ENCODE measurements at regions not wholly inside any gene's neighbourhood (a gene's known extent, or its start where the extent isn't known, plus 50 kb on each side); places are given as distances from the start of the nearest gene placed in this dataset.

DNA sequence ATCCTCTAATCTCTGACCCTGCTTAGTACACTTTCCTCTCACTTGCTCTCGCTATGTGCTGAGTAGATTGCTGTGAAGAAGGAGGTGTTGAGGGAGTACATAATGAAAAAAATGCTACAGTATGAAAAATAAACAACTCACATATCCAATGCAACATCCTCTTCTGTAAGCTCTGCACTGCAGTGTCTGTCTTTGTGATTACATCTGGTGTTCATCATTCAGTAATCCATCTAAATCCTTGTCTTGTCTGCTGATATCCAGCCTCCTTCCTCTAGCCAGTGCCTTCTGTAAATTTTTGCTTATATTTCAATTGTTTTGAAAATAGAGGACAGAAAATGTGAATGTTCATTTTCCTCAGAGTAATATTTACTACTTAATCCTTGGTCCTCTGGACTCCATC is 57.4 kb upstream of the CDH12 start:
- TF ChIP-seq, protein P1, sequence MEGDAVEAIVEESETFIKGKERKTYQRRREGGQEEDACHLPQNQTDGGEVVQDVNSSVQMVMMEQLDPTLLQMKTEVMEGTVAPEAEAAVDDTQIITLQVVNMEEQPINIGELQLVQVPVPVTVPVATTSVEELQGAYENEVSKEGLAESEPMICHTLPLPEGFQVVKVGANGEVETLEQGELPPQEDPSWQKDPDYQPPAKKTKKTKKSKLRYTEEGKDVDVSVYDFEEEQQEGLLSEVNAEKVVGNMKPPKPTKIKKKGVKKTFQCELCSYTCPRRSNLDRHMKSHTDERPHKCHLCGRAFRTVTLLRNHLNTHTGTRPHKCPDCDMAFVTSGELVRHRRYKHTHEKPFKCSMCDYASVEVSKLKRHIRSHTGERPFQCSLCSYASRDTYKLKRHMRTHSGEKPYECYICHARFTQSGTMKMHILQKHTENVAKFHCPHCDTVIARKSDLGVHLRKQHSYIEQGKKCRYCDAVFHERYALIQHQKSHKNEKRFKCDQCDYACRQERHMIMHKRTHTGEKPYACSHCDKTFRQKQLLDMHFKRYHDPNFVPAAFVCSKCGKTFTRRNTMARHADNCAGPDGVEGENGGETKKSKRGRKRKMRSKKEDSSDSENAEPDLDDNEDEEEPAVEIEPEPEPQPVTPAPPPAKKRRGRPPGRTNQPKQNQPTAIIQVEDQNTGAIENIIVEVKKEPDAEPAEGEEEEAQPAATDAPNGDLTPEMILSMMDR (conservative IDR thresholded peaks at IDR 0.05; ENCODE audit: low read depth, low read length), result no peak
- TF ChIP-seq EZH2 (IDR thresholded peaks at IDR 0.05; ENCODE audit: borderline replicate concordance, low read depth, low read length, poor library complexity, severe bottlenecking), result no peak
